ENCODE measurements at regions not wholly inside any gene's neighbourhood (a gene's known extent, or its start where the extent isn't known, plus 50 kb on each side); places are given as distances from the start of the nearest gene placed in this dataset.

GRCh38 chr2:239597216-239597615 lies 196.4 kb upstream of the HDAC4 start:
- TF ChIP-seq BACH2 (CRISPR knock-in tag; IDR thresholded peaks at IDR 0.05; ENCODE audit: borderline replicate concordance) (no peak), CSDC2 (CRISPR knock-in tag; IDR thresholded peaks at IDR 0.05) (no peak), ZC3H10 (CRISPR knock-in tag; IDR thresholded peaks at IDR 0.05) (no peak), POU6F1 (CRISPR knock-in tag; IDR thresholded peaks at IDR 0.05; ENCODE audit: borderline replicate concordance, low read depth) (no peak), ZFP30 (CRISPR knock-in tag; IDR thresholded peaks at IDR 0.05) (no peak), ZNF565 (CRISPR knock-in tag; conservative IDR thresholded peaks at IDR 0.05; ENCODE audit: low read depth) (no peak), TCF4 (CRISPR knock-in tag; IDR thresholded peaks at IDR 0.05; ENCODE audit: borderline replicate concordance) (no peak)
- TF ChIP-seq, protein P1, sequence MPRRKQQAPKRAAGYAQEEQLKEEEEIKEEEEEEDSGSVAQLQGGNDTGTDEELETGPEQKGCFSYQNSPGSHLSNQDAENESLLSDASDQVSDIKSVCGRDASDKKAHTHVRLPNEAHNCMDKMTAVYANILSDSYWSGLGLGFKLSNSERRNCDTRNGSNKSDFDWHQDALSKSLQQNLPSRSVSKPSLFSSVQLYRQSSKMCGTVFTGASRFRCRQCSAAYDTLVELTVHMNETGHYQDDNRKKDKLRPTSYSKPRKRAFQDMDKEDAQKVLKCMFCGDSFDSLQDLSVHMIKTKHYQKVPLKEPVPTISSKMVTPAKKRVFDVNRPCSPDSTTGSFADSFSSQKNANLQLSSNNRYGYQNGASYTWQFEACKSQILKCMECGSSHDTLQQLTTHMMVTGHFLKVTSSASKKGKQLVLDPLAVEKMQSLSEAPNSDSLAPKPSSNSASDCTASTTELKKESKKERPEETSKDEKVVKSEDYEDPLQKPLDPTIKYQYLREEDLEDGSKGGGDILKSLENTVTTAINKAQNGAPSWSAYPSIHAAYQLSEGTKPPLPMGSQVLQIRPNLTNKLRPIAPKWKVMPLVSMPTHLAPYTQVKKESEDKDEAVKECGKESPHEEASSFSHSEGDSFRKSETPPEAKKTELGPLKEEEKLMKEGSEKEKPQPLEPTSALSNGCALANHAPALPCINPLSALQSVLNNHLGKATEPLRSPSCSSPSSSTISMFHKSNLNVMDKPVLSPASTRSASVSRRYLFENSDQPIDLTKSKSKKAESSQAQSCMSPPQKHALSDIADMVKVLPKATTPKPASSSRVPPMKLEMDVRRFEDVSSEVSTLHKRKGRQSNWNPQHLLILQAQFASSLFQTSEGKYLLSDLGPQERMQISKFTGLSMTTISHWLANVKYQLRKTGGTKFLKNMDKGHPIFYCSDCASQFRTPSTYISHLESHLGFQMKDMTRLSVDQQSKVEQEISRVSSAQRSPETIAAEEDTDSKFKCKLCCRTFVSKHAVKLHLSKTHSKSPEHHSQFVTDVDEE (CRISPR knock-in tag; IDR thresholded peaks at IDR 0.05): no peak
- no peak for ATAC-seq

DNA sequence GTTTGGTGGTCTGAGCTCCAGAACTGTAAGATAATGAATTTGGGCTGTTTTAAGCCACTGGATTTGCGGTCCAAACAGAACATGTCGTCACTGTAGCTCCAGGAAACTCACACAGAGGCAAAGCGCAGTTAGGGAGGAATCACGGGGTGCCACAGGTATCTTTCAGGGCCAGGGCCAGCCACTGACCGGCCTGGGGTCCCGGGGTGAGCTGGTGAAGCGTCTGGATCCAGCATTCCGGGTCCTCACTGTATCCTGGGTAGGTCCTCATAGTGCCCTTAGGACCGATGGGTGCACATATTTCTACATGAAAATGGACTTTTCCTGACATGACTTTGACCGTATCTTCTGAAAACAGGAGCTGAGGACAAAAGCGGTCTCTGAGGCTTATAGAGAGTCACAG lies 196.0 kb upstream of the HDAC4 start:
- TF ChIP-seq ZFP30 (CRISPR knock-in tag; IDR thresholded peaks at IDR 0.05) (no peak), OSR1 (CRISPR knock-in tag; IDR thresholded peaks at IDR 0.05) (no peak), ZNF565 (CRISPR knock-in tag; conservative IDR thresholded peaks at IDR 0.05; ENCODE audit: low read depth) (no peak), CSDC2 (CRISPR knock-in tag; IDR thresholded peaks at IDR 0.05) (no peak), ARNTL (CRISPR knock-in tag; IDR thresholded peaks at IDR 0.05; ENCODE audit: borderline replicate concordance, low read depth) (no peak), ISL1 (CRISPR knock-in tag; IDR thresholded peaks at IDR 0.05) (no peak), ZC3H10 (CRISPR knock-in tag; IDR thresholded peaks at IDR 0.05) (no peak)
- TF ChIP-seq, protein P2, sequence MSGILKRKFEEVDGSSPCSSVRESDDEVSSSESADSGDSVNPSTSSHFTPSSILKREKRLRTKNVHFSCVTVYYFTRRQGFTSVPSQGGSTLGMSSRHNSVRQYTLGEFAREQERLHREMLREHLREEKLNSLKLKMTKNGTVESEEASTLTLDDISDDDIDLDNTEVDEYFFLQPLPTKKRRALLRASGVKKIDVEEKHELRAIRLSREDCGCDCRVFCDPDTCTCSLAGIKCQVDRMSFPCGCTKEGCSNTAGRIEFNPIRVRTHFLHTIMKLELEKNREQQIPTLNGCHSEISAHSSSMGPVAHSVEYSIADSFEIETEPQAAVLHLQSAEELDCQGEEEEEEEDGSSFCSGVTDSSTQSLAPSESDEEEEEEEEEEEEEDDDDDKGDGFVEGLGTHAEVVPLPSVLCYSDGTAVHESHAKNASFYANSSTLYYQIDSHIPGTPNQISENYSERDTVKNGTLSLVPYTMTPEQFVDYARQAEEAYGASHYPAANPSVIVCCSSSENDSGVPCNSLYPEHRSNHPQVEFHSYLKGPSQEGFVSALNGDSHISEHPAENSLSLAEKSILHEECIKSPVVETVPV (CRISPR knock-in tag; IDR thresholded peaks at IDR 0.05): no peak
- ATAC-seq: no peak

DNA sequence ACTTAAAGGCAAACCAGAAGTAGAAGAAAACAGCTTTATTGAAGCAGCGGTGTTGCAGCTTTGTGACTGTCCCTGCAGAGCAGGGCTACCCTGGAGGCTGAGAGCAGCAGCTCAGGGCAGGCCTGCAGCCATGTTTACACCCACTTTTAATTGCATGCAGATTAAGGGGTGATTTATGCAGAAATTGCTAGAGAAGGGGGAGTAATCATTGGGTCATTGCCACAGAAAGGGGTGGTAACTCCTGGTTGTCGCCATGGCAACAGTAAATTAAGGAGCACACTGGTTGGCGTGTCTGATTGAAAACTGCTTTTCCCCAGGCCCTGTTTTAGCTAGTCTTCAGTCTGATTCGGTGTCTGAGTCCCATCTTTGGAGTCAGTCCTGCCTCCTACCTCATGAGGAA lies 195.4 kb upstream of the HDAC4 start:
- no peak for TF ChIP-seq ESRRG (CRISPR knock-in tag; IDR thresholded peaks at IDR 0.05)
- ATAC-seq: no peak

GRCh38 chr2:239595726-239596125 lies 194.9 kb upstream of the HDAC4 start:
- no peak for TF ChIP-seq TOX (CRISPR knock-in tag; IDR thresholded peaks at IDR 0.05; ENCODE audit: borderline replicate concordance)
- TF ChIP-seq PPARA (CRISPR knock-in tag; IDR thresholded peaks at IDR 0.05; ENCODE audit: borderline replicate concordance): no peak
- TF ChIP-seq OSR1 (CRISPR knock-in tag; IDR thresholded peaks at IDR 0.05): no peak
- TF ChIP-seq ZFP3 (CRISPR knock-in tag; IDR thresholded peaks at IDR 0.05): no peak
- TF ChIP-seq RARB (CRISPR knock-in tag; IDR thresholded peaks at IDR 0.05): no peak
- no peak for TF ChIP-seq ARNTL (CRISPR knock-in tag; IDR thresholded peaks at IDR 0.05; ENCODE audit: borderline replicate concordance, low read depth)
- no peak for TF ChIP-seq ZNF70 (CRISPR knock-in tag; IDR thresholded peaks at IDR 0.05)
- no peak for TF ChIP-seq CSDC2 (CRISPR knock-in tag; IDR thresholded peaks at IDR 0.05)
- TF ChIP-seq, protein P1 (CRISPR knock-in tag; IDR thresholded peaks at IDR 0.05): no peak
- no peak for TF ChIP-seq ESRRG (CRISPR knock-in tag; IDR thresholded peaks at IDR 0.05)
- no peak for TF ChIP-seq BACH2 (CRISPR knock-in tag; IDR thresholded peaks at IDR 0.05; ENCODE audit: borderline replicate concordance)
- no peak for TF ChIP-seq GLIS3 (CRISPR knock-in tag; IDR thresholded peaks at IDR 0.05)
- no peak for TF ChIP-seq ISL1 (CRISPR knock-in tag; IDR thresholded peaks at IDR 0.05)
- no peak for TF ChIP-seq ZC3H10 (CRISPR knock-in tag; IDR thresholded peaks at IDR 0.05)
- no peak for TF ChIP-seq TCF4 (CRISPR knock-in tag; IDR thresholded peaks at IDR 0.05; ENCODE audit: borderline replicate concordance)
- no peak for TF ChIP-seq ZNF8 (CRISPR knock-in tag; IDR thresholded peaks at IDR 0.05)
- ATAC-seq: no peak
